Loucy (cell line): ENCODE measurements at regions not wholly inside any gene's neighbourhood (a gene's known extent, or its start where the extent isn't known, plus 50 kb on each side); places are given as distances from the start of the nearest gene placed in this dataset.

Experiments used
- H2AFZ ChIP-seq: fragments of 200-600 bp; sonication (generic); 2 replicates; pipeline ENCODE4 v1.6.0; 2016; ENCODE audit warnings: antibody characterized with exemption, mild to moderate bottlenecking, low read length, moderate library complexity
- H3F3A ChIP-seq: fragments of 200-600 bp; 2 replicates; pipeline ENCODE4 v1.6.0; 2016; ENCODE audit warnings: antibody characterized with exemption, low read depth, mild to moderate bottlenecking
- H3K27me3 ChIP-seq: fragments of 200-600 bp; sonication (generic); 2 replicates; pipeline ENCODE4 v1.6.1; 2014; ENCODE audit warnings: low read length, mild to moderate bottlenecking; ENCODE audit not compliant: insufficient read depth, poor library complexity, severe bottlenecking
- H3K36me3 ChIP-seq: fragments of 200-600 bp; sonication (generic); 2 replicates; pipeline ENCODE4 v1.6.1; 2016; ENCODE audit warnings: low read length; ENCODE audit not compliant: insufficient read depth
- H3K4me1 ChIP-seq: fragments of 200-600 bp; sonication (generic); 2 replicates; pipeline ENCODE4 v1.5.1; 2014; ENCODE audit warnings: low read length, mild to moderate bottlenecking; ENCODE audit not compliant: insufficient read depth, poor library complexity, severe bottlenecking
- H3K4me2 ChIP-seq: fragments of 200-600 bp; sonication (generic); 2 replicates; pipeline ENCODE4 v1.6.0; 2014; ENCODE audit warnings: antibody characterized with exemption, low read length, low read depth, mild to moderate bottlenecking; ENCODE audit not compliant: poor library complexity, severe bottlenecking
- H3K4me3 ChIP-seq: fragments of 200-600 bp; sonication (generic); 2 replicates; pipeline ENCODE4 v1.5.1; 2014; ENCODE audit warnings: low read length, mild to moderate bottlenecking, mixed read lengths; ENCODE audit not compliant: poor library complexity, severe bottlenecking
- H3K79me2 ChIP-seq: fragments of 200-600 bp; sonication (generic); 2 replicates; pipeline ENCODE4 v1.6.1; 2014; ENCODE audit warnings: low read length; ENCODE audit not compliant: insufficient read depth
- H3K9ac ChIP-seq: fragments of 200-600 bp; sonication (generic); 2 replicates; pipeline ENCODE4 v1.6.0; 2014; ENCODE audit warnings: mild to moderate bottlenecking, low read depth, low read length, moderate library complexity; ENCODE audit not compliant: poor library complexity, severe bottlenecking
- H3K9me2 ChIP-seq: fragments of 200-600 bp; sonication (generic); replicated peaks from 2 replicates; pipeline ENCODE4 v1.6.1; 2016; ENCODE audit warnings: low read depth, low read length, mixed read lengths
- H3K9me3 ChIP-seq: fragments of 200-600 bp; sonication (generic); 2 replicates; pipeline ENCODE4 v1.6.1; 2014; ENCODE audit warnings: mild to moderate bottlenecking, antibody characterized with exemption, low read length, low read depth; ENCODE audit not compliant: insufficient read depth
- H4K20me1 ChIP-seq: fragments of 200-600 bp; sonication (generic); 2 replicates; pipeline ENCODE4 v1.6.0; 2014; ENCODE audit warnings: antibody characterized with exemption, low read length, mild to moderate bottlenecking; ENCODE audit not compliant: insufficient read depth, poor library complexity, severe bottlenecking
- EZH2phosphoT487 ChIP-seq: fragments of 200-600 bp; IDR thresholded peaks from 2 replicates; pipeline ENCODE4 v1.6.1; 2018; ENCODE audit warnings: antibody characterized with exemption, mild to moderate bottlenecking, moderate library complexity, borderline replicate concordance
- TF ChIP-seq, protein P1 (sequence below): fragments of 200-600 bp; sonication (generic); conservative IDR thresholded peaks from 2 replicates; pipeline ENCODE4 v1.5.1; 2014; ENCODE audit warnings: mild to moderate bottlenecking, antibody characterized with exemption, low read length

DNA sequence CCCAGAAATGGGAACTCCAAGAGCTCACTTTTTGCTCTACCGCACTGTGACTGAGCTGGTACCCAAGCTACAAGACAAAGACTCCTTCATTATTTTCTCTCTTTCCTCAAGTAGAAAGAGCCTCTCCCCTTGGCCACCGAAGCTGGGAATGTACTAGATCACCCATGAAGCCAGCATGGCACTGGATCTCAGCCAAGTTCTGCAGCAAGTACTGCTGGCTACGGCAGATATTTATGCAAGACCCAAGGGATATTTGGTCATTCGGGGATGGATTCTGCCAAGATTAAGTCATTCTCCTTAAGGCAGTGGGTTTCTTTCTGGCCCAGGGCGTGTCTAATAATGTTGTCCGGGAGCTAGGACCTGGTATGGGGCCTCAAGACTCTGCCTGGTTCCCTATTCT is 633.5 kb downstream of the SLITRK1 start:
- Histone ChIP-seq H3K36me3 (no peaks in the 10 kb centered on the region), H3F3A (no peaks in the 10 kb centered on the region), H3K9me3 (no peaks in the 10 kb centered on the region), H3K4me1 (no peaks in the 10 kb centered on the region), H3K4me2 (no peak overlapping the region), H3K9ac (no peak overlapping the region), H3K9me2 (no peaks in the 10 kb centered on the region), H2AFZ (no peak overlapping the region), H3K79me2 (no peaks in the 10 kb centered on the region), H3K27me3 (no peaks in the 10 kb centered on the region), H4K20me1 (no peaks in the 10 kb centered on the region), H3K4me3 (no peak overlapping the region)
- no peak for TF ChIP-seq EZH2phosphoT487
- TF ChIP-seq, protein P1, sequence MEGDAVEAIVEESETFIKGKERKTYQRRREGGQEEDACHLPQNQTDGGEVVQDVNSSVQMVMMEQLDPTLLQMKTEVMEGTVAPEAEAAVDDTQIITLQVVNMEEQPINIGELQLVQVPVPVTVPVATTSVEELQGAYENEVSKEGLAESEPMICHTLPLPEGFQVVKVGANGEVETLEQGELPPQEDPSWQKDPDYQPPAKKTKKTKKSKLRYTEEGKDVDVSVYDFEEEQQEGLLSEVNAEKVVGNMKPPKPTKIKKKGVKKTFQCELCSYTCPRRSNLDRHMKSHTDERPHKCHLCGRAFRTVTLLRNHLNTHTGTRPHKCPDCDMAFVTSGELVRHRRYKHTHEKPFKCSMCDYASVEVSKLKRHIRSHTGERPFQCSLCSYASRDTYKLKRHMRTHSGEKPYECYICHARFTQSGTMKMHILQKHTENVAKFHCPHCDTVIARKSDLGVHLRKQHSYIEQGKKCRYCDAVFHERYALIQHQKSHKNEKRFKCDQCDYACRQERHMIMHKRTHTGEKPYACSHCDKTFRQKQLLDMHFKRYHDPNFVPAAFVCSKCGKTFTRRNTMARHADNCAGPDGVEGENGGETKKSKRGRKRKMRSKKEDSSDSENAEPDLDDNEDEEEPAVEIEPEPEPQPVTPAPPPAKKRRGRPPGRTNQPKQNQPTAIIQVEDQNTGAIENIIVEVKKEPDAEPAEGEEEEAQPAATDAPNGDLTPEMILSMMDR = no peak

DNA sequence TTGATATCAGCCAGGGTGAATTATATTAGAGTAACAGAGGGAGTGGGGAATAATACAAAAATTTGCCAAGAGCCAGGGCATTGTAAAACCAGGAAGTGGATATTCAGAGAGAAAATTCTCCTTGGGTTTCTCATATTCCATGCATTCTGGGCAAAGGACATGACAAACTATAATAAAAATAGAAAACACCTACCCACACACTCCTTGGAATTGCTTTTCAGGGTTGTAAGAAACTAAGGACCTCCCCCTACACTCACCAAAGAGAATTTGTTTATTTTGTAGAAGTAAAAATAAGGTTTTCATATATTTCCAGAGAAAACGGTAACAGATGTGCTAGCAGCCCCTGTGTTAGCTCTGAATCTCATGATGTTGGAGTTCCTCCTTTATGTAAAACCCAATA is 649.6 kb downstream of the SLITRK1 start:
- Histone ChIP-seq H4K20me1 (no peaks in the 10 kb centered on the region), H3K9ac (no peak overlapping the region), H3K9me2 (no peaks in the 10 kb centered on the region), H3K27me3 (no peaks in the 10 kb centered on the region), H3K4me2 (no peak overlapping the region), H3K79me2 (no peaks in the 10 kb centered on the region), H3K4me3 (no peak overlapping the region), H3K9me3 (no peaks in the 10 kb centered on the region), H3K4me1 (no peaks in the 10 kb centered on the region), H2AFZ (no peak overlapping the region), H3K36me3 (no peaks in the 10 kb centered on the region), H3F3A (no peaks in the 10 kb centered on the region)
- no peak for TF ChIP-seq EZH2phosphoT487
- TF ChIP-seq, protein P1 = no peak

DNA sequence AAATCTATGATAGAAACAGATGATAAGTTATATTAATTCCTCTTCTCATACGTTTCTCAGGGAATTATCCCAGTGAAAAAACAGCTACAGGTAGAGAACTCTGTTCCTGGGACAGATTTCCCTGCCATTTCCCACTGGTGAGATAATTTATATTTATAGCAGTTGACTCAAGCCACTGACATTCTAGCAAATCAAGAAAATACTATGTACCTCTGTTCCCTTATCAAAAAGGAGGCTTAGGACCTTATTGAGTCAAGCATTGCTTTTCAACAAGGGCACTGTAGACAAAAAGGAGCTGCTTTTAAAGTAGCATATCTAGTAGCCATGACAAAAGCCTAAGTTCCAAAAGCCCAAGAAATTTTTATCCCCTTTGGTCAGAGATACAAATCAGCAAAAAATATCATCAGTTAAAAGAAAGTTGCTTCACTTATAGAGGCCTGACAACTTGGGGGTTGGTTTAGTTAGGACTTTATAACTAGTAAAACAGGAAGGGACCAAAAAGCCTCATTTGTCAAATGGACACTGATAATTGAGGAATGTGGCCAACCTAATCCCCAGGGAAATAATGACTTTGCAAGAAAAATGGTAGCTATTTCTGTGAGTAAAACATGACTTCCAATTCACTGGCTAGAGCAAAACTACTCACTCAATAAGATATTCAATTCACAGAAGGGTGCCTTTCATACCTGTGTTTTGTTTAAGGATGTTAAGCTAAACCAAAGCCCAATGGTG is 652.5 kb downstream of the SLITRK1 start:
- Histone ChIP-seq H3K79me2 (no peaks in the 10 kb centered on the region), H3K9me2 (no peaks in the 10 kb centered on the region), H3F3A (no peaks in the 10 kb centered on the region), H3K9me3 (no peaks in the 10 kb centered on the region), H4K20me1 (no peaks in the 10 kb centered on the region), H3K4me3 (no peak overlapping the region), H3K4me1 (no peaks in the 10 kb centered on the region), H3K4me2 (no peak overlapping the region), H2AFZ (no peak overlapping the region), H3K9ac (no peak overlapping the region), H3K27me3 (no peaks in the 10 kb centered on the region), H3K36me3 (no peaks in the 10 kb centered on the region)
- no peak for TF ChIP-seq EZH2phosphoT487
- TF ChIP-seq, protein P1 = no peak
